GM18517 (cell line): ENCODE measurements at regions not wholly inside any gene's neighbourhood (a gene's known extent, or its start where the extent isn't known, plus 50 kb on each side); places are given as distances from the start of the nearest gene placed in this dataset.
"Not testable (repeated sequence)": the region's sequence is repeated elsewhere in the genome, so short reads cannot be mapped to it uniquely, and the experiment has no call there.

Experiments used
- ATAC-seq: cut with Tn5 transposase; IDR thresholded peaks from one replicate; pipeline ENCODE4 v1.9.1; 2021; ENCODE audit warnings: mild to moderate bottlenecking, moderate library complexity; ENCODE audit not compliant: unreplicated experiment

DNA sequence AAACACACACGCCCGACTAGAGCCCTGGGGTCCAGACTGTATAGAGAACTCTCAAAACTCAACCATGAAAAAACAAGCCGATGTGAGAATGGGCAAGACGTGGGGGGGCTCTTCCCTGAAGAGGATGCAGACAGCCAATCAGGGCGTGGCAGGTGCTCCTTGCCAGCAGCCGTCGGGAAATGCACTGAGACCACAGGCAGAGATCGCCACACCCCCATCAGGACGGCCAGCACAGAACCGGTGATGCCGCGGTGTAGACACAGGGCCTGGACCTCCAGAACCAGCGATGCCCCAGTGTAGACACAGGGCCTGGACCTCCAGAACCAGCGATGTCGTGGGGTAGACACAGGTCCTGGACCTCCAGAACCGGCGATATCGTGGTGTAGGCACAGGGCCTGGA lies 169.2 kb downstream of the LAT start:
- ATAC-seq, result no peak

DNA sequence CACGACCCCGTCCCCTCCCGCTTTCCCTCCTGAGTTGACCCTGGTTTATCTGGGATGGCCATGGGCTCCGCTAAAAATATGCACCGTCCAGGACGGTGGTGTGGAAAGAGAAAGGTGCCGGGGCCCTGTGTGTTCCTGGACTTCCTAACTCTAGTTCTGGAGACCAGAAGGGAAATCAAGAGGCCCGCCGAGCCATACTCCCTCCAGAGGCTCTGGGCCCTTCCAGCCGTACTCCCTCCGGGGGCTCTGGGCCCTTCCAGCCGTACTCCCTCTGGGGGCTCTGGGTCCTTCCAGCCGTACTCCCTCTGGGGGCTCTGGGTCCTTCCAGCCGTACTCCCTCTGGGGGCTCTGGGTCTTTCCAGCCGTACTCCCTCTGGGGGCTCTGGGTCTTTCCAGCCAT lies 168.5 kb downstream of the LAT start:
- ATAC-seq, result not testable (repeated sequence)

DNA sequence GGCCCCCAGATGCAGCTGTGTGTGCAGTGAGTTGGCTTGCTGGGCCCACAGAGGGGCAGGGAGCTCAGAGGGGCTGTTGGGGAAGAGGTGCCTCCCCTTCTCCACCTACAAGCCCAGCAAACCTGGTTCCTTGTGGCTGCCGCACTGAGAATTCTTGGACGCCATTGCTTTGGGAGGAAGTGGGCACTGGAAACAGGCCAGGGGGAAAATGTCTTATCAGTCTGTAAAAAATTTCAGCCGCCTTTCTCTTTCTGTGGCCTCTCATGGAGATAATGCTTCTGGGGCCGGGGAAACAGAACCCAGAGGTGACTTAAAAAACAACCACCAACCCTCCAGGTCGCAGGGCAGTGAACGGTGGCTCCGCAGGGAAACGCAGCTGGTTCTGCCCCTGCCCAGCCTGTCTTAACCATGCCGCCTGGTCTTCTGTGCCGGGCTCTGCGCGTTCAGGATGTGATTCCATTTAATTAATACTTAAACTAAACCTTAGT lies 167.7 kb downstream of the LAT start:
- ATAC-seq, result not testable (repeated sequence)

DNA sequence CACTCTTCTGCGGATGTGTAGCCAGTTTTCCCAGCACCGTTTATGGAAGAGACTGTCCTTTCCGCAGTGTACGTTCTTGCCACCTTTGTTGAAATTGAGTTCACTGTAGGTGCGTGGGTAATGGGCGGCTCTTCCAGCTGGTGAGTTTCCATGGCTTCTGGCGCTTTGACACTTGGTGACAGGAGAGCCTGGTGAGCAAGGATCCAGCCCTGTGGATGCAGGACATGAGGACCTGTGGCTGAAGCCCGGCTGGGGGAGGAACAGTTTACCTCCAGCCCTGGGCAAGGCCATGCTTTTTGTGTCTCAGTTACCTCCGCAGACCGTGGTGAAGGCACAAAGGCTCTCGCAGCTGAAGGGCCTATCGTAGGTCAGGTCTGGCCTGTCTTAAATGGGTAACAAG lies 166.5 kb downstream of the LAT start:
- no peak for ATAC-seq

DNA sequence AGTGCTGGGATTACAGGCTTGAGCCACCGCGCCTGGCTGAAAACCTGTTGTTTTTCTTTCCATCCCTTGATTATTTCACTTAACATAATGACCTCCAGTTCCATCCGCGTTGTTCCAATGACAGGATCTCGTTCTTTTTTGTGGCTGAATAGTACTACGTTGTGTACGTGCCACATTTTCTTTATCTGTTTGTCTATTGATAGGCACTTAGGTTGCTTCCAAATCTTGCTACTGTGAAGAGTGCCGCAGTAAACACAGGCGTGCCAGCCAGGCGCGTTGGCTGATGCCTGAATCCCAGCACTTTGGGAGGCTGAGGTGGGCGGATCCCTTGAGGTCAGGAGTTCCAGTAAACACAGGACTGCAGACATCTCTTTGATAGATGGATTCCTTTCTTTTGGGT lies 165.1 kb downstream of the LAT start:
- not testable (repeated sequence) for ATAC-seq

DNA sequence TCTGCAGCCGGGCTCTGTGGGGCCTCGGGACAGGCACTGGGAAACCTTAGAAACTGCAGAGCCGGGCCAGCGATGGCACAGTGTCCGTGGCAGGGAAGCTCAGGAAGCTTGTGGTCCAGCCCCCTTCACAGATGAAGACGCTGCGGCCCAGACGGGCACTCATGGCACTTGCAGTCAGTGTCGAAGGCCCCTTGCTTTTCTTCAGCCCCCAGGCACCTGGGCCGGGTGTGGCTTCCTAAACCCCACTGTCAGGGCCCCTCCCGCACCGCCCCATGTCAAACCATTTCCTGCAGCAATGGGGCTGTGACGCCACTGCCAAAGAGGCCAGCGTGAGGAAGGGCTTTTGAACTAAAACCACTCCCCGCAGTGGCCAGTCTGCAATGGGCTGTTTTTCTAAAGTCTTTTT lies 164.0 kb downstream of the LAT start:
- no peak for ATAC-seq

DNA sequence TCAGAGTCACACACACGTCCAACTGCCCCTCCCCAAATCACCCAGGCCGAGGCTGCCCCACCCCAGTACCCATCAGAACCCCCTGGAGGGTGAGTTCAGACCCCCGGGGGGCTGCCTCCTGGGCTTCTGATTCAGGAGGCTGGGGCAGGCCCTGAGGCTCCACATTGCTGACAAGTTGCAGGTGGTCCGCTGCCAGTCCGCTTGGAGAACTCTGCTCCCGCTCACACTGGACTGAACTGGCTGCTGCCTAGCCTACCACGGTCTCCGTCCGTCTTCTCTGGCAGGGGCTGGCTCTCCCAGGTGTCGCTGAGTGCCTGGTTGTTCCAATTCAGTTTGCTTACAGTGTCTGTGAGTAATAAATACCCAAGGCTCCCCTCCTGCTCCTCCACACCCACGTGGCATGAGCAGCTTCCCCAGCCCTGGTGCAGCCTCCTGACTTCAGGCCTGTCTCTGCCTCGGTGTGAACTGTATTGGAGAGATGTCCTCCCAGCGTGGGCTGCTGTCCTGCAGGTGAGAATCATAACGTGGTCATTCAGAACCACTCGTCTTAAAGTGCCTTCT lies 163.4 kb downstream of the LAT start:
- ATAC-seq, result no peak

DNA sequence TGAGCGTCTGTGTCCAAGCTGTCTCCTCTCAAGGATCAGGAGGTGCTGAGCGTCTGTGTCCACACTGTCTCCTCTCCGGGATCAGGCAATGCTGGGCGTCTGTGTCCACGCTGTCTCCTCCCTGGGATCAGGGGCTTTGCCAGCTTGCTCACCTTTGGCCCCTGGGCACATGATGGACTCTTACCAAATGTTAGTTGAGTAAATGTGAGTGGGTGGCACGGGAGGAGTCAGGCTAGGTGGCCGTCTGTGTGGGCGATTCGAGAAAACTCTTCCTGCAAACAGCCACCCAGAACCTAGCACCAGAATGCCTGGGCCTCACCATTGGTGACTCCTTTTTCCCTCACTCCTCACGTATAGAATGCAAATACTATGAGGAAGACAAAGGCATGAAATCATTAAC lies 162.9 kb downstream of the LAT start:
- ATAC-seq, result not testable (repeated sequence)

DNA sequence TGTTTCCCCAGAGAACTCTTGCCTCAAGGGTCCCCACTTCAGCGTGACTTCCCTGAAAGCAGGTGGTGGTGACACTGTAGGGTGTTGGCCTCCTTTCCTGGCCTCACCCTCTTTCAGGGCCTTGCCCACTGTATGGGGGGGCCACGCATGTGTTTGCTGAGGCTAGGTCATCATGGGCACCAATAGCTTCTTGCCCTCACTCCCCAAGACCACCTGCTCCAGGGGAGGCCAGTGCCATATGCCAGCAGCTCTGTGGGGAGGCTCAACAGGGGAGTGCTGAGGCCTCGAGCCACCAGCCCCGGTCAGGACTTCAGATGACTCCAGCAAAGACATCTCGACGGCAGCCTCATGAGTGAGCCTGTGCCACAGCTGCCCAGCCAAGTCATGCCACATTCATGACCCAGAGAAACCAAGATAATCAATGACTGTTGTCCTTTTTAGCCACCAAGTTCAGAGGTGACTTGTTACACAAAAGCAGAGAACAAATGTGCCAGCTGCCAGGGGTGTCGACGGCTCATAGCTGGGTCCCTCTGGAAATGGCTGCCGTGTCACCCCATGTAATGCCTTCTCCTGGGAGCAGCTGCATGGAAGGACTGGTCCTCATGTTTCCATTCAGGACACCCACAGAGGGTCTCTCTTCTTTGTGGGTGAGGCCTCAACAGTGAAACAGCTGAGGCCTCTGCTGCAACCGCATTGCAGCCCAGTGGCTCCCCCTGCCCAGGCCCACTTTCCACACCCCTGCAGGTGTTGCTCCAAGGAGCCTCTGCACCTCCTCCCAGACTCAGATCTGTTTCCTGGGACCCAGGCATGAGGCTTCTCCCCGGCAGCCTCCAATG lies 162.2 kb downstream of the LAT start:
- ATAC-seq, result not testable (repeated sequence)

DNA sequence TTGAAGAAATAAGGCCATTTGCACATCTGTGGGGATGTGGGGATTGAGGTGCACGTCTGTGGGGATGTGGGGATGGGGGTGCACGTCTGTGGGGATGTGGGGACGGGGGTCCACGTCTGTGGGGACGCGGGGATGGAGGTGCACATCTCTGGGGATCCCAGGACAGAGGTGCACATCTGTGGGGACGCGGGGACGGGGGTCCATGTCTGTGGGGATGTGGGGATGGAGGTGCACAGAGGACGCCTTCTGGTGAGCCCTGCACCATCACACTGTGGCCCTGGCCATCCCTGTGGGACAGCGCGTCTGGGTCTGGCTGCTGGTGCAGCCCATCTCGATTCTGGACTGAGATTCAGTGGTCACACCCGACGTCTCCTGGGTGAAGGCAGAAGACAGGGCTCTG lies 161.4 kb downstream of the LAT start:
- ATAC-seq, result no peak

DNA sequence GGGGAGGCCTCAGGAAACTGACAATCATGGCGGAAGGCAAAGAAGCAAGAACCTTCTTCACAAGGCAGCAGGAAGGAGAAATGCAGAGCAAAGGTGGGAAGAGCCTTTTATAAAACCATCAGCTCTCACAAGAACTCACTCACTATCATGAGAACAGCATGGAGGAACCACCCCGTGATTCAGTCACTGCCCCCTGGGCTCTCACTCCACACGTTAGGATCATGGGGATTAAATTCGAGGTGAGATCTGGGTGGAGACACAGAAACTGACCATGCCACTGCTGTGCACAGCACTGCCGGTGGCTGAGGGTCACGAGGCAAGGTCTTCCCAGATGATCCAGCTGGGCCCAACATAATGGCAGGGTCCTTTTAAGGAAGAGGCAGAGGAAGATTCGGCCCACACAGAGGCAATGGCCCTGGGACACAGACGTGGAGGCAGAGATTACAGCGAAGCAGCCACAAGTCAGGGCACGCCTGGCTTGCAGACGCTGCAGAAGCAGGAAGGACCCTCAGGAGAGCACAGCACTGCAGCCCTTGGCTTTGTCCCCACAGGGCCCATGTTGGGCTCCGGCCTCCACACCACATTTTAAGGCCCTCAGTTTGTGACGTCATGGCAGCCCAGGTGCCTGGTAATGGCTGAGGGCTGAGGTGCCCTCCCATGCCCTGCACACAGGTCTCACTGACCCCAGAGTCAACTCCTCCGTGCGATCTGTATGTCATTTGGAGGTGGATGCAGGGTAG lies 160.8 kb downstream of the LAT start:
- not testable (repeated sequence) for ATAC-seq

DNA sequence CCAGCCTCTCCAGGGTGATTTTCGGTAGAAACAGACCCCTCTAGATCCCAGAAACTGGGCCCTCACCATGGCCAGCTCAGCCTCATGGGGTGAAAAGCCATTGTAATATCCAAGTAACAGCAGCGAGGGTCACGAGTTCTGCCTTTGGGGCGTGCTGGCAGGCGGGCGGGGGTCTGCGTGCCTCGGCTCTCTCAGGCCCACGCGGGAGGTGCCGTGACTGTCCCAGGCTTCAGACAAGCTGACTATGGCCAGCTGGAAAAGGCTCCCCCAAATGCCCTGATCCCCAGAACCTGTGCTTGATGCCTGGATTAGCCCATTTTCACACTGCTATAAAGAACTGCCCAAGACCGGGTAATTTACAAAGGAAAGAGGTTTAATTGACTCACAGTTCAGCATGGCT lies 160.2 kb downstream of the LAT start:
- not testable (repeated sequence) for ATAC-seq

DNA sequence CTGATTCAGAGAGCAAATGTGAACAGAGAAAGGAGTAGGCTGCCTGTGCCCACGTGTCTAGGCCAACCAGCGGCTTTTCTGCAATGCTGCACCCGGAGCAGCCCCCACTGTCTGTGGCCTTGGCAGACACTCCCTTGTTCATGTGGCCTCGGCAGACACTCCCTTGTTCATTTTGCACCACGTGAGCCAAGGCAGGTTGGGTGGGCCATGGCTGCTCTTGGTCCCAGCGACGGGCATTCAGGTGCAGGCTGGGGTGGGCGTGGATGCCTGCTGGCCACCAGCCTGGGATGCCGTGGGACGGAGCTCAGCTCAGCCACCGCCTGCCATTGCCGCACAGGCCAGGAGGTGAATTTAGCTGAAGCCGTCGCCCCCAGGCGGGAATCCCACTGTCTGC lies 159.8 kb downstream of the LAT start:
- ATAC-seq, result not testable (repeated sequence)

DNA sequence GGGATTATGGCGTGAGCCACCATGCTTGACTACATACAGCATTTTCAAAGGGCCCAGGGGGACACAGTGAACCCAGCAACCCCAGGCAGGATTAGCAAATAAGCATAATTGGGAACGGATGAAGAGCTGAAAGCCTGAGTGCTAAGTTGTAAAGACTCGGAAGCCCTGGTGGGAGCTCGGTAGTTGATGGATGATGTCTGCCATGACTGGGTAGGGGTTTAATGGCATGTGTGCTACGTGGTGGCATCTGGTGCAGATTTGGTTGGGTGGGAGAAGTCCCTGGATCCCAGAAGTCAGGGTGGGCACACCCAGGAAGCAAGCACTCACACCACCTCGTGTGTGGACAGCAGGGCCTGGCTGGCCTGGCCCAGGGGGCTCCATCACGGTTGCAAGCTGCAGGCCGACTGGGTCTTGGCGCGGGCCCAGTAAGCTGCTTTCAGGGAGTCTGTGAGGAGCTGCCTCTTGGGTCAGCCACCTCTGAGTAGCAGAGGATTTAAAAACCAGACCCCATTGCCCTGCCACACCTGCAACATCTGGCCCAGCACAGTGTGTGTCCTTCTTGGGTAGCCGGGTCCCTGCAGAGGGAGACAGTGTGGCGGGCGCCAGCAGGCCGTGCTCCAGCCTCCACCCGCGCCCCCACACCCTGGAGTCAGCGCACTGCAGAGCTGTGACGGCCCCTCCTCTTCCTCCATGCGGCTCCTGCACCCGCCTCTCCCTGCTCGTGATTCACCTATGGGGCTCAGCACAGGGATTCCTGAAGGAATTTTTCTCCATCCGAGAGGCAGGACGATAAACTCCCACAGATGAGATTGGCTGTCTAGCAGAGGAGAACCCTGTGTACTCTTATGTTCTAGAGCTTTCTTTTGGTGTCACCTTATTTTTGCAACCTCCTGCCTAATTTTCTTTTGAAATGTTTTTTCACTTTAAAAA lies 159.2 kb downstream of the LAT start:
- not testable (repeated sequence) for ATAC-seq

DNA sequence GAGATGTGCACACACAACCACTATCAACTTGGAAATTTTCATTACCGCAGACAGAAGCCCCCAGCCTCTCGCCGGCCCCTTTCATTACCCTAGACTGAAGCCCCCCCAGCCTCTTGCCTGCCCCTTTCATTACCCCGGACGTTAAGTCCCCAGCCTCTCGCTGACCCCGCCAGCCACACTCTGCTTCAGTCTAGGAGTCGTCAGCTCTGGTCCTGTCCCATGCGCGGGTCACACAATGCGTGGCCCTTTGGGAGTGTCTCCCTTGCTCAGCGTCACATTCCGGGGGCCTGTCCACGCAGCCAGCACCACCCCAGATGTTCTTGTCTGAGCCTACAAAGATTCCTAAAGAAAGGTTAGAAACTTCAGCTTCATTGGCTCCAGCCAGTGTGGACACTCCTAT lies 157.7 kb downstream of the LAT start:
- ATAC-seq, result not testable (repeated sequence)

DNA sequence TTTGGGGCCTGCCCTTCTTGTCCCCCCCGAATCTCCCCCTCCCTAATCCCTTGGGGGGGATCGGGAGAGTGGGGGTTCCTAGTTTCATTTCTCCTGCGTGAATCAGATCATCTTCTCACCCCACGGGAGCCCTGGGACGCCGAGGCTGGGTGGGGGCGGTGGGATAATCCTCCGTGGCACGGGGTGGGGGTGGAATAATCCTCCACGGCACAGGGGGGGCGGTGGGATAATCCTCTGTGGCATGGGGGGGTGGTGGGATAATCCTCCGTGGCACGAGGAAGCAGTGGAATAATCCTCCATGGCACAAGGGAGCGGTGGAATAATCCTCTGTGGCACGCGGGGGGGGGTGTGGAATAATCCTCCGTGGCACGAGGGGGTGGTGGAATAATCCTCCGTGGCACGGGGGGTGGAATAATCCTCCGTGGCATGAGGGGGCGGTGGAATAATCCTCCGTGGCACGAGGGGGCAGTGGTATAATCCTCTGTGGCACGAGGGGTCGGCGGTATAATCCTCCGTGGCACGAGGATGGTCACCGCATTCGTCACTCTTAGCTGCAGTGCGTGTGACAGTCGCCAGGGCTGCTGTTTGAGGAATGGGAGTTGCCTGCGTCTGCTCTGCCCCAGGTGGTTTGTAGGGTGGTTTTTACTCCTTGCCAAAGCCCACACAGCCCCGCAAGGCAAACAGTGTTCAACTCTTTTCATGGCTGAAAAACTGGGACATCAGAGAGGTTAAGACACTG lies 156.9 kb downstream of the LAT start:
- no peak for ATAC-seq

DNA sequence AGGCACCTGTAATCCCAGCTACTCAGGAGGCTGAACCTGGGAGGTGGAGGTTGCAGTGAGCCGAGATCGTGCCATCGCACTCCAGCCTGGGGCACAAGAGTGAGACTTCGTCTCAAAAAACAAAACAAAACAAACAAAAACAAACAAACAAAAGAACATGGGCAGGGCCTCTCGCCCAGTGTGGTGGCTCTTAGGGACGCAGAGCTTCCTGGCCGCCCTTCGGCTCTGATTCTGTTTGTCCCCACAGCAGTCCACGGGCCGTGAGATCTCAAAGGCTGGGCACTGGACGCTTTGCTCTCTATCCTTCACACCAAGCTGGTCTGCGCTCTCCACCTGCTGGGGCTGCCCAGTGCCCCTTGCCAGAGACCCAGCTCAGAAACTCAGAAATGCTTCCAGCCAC lies 156.3 kb downstream of the LAT start:
- not testable (repeated sequence) for ATAC-seq

DNA sequence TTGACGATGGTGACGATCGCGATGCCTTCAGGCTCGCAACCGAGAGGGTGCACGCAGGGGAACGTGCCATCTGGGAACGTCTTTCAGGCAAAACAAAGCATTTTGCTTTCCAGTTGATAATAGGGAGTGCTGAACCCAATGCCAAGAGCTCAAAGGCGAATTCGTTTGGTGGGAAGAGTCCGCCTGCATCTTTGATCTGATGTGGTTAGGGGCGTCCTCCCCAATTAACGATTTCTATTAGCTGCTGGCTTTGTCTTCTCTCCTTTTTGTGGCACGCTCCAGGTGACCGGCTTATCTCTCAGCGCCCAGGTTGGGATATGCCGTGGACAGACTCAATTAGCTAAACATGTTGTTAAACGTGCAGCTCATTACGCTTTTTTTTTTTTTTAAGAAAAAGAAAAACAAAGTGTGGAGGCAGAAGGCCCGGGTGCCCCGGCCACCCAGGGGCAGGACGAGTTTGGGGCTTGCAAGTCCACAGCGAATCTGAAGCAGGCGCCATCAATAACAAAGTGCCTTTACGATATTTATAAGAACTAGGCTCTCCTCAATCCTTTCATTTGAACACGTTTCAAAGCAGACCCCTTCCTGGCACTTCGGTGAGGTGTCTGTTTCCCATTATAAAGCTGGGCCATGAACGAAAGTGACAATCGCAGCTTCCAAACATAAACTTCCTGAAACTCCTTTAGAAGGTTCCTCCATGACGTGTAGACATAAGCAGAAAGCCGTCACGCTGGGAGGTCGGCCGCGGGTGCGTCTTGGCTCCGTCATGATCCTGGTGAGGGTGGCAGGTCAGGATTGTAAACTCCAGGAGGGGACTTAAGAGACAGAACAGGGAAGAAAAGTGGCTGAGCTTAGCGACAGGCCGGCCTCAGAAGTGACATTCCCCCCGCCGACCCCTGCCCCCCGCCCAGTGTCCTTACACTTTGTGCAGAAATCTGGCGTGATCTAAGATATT lies 155.3 kb downstream of the LAT start:
- ATAC-seq, result not testable (repeated sequence)

DNA sequence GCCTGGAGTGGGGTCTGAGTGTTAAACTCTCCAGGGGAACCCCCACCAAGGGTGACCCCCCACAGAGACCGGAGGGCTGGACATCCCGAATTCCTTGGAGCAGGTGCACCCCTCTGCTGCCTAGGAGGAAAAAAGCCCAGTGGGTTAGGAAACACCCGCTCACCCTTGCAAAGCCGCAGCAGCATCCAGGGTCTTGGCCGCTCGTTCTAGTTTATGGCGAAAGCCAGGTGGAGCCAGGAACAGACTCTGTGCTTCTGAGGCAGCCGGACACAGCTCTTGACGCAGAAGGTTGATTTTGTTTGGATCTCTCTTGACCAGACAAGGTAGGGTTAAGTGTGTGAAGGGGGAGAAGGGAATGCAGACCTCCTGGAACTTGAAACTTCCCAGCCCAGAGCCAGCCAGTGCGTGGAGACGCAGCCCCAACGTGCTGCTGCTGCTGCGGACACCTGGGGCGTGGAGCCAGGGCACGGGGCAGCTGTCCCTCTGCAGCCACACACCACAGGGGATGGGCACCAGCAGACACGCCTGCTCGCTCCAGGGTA lies 154.5 kb downstream of the LAT start:
- ATAC-seq, result no peak
